ENCODE measurements at regions not wholly inside any gene's neighbourhood (a gene's known extent, or its start where the extent isn't known, plus 50 kb on each side); places are given as distances from the start of the nearest gene placed in this dataset.

DNA sequence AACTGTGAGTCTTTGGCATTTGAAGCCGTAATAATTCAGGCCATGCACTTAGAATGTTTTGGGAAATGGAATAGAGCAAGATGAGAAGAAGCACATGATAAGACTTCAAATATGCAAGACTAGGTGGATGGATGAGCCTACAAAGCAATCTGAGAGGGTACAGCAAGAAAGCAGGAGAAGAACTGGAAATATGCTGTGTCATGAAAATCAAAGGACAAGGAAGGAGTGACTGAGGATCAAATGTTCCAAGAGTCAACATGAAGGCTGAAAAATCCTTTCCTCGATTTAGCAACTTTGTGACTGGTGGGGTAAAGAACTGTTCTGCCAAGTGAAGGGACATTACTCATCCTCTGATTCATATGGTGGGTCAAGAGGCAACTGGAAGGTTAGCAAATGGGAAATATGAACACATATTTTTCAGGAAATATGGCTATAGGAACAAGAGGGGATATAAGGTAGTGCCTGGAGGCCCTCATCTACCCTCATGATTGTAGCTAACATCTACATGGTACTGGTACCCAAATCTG is 803.7 kb upstream of the ARRDC4 start:
- intact Hi-C loops (cut with micrococcal nuclease), result no loop called here
- TF ChIP-seq CTCF (IDR thresholded peaks at IDR 0.05; ENCODE audit: borderline replicate concordance), result no peak
- no peaks in the 10 kb centered on the region for H3K4me1 ChIP-seq
- H3K4me3 ChIP-seq, result no peak overlapping the region
- peaks cover 6% of the 10 kb centered on the region for H3K27me3 ChIP-seq (ENCODE audit: low read depth)
- no peaks in the 10 kb centered on the region for H3K9me3 ChIP-seq (replicated peaks)
- no peaks in the 10 kb centered on the region for H3K36me3 ChIP-seq
- no peak for DNase-seq
- H3K27ac ChIP-seq (replicated peaks), result no peak overlapping the region

GRCh38 chr15:97162805-97163495 is 797.6 kb upstream of the ARRDC4 start:
- Histone ChIP-seq H3K27ac (replicated peaks) (no peak overlapping the region), H3K4me1 (no peaks in the 10 kb centered on the region), H3K9me3 (replicated peaks) (no peaks in the 10 kb centered on the region), H3K27me3 (ENCODE audit: low read depth) (peaks cover 20% of the 10 kb centered on the region), H3K4me3 (no peak overlapping the region), H3K36me3 (no peaks in the 10 kb centered on the region)
- no peak for TF ChIP-seq CTCF (IDR thresholded peaks at IDR 0.05; ENCODE audit: borderline replicate concordance)
- DNase-seq, result no peak
- intact Hi-C loops (cut with micrococcal nuclease), result no loop called here

DNA sequence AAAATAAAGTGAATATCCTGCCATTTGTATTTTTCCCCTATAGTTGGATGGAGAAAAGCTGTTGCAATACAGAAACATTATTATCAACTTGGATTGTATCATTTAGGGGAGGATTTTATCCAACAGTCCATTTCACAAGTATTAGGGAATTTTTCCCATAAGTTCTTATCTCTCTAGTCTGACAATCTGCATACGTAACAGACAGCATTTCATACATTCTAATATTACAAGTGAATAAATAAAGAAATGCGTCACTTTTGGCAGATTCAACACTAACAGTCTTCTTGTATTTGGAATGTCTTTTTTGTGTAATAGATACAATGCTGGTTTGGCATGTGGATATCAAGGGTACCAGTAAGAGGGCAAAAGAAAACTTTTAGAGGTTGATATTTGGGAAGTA is 795.3 kb upstream of the ARRDC4 start:
- intact Hi-C loops (cut with micrococcal nuclease), result no loop called here
- no peak overlapping the region for H3K4me3 ChIP-seq
- H3K27me3 ChIP-seq (ENCODE audit: low read depth), result peaks cover 20% of the 10 kb centered on the region
- H3K4me1 ChIP-seq, result no peaks in the 10 kb centered on the region
- TF ChIP-seq CTCF (IDR thresholded peaks at IDR 0.05; ENCODE audit: borderline replicate concordance), result no peak
- H3K36me3 ChIP-seq, result no peaks in the 10 kb centered on the region
- H3K9me3 ChIP-seq (replicated peaks), result no peaks in the 10 kb centered on the region
- no peak for DNase-seq
- H3K27ac ChIP-seq (replicated peaks), result no peak overlapping the region

DNA sequence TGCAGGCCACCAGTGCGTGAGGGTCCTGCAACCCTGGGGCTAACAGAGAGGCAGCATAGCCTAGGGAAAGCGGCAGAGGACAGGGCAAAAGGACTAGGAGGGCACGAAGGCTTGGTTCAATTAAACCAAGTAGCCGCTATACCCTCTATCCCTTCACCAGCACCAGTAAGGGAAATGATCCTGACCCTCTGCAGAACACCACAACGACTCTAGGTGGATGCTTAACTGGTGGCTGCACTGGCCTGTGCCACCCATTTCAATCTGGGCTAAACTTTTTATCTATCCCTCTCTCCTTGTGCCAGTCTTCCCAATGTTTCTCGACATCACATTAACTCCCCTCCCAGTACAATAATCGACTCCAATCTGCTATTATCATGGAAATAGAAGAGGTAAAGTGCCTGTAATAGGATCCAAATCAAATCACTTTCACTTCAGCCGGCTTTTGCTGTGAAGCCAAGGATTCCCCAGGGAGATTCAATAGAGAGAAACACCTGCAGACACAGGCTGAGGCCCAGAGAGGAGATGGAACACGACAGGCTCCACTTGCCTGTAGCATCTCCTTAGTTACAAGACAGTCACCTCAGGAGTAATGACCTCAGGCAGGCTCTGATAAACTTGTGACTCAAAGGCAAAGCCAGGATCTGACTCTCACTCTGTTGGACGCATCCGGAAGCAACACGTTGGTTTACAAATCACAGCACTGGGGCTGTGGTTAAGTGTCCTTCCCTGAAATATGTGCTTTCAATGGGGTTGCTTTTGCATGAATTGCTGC is 791.6 kb upstream of the ARRDC4 start:
- H3K36me3 ChIP-seq, result no peaks in the 10 kb centered on the region
- intact Hi-C loops (cut with micrococcal nuclease), result no loop called here
- H3K9me3 ChIP-seq (replicated peaks), result no peaks in the 10 kb centered on the region
- H3K27me3 ChIP-seq (ENCODE audit: low read depth), result peaks cover 6% of the 10 kb centered on the region
- no peak for TF ChIP-seq CTCF (IDR thresholded peaks at IDR 0.05; ENCODE audit: borderline replicate concordance)
- H3K4me1 ChIP-seq, result no peaks in the 10 kb centered on the region
- H3K27ac ChIP-seq (replicated peaks), result no peak overlapping the region
- DNase-seq, result no peak
- H3K4me3 ChIP-seq, result no peak overlapping the region

GRCh38 chr15:97171556-97171955 is 788.9 kb upstream of the ARRDC4 start:
- H3K4me3 ChIP-seq, result no peak overlapping the region
- intact Hi-C loops (cut with micrococcal nuclease), result no loop called here
- peaks cover 18% of the 10 kb centered on the region for H3K27me3 ChIP-seq (ENCODE audit: low read depth)

More at GRCh38 chr15:97171556-97171955, 788.9 kb upstream of the ARRDC4 start:
- H3K27ac ChIP-seq (replicated peaks), result no peak overlapping the region
- no peaks in the 10 kb centered on the region for H3K9me3 ChIP-seq (replicated peaks)
- no peaks in the 10 kb centered on the region for H3K36me3 ChIP-seq
- no peaks in the 10 kb centered on the region for H3K4me1 ChIP-seq
- no peak for TF ChIP-seq CTCF (IDR thresholded peaks at IDR 0.05; ENCODE audit: borderline replicate concordance)
- DNase-seq, result no peak
